ENCODE measurements at regions not wholly inside any gene's neighbourhood (a gene's known extent, or its start where the extent isn't known, plus 50 kb on each side); places are given as distances from the start of the nearest gene placed in this dataset.

- Histone ChIP-seq H3K4me1 (ENCODE audit: low read depth) (no peaks in the 10 kb centered on the region), H3K4me3 (no peak overlapping the region), H3K9me3 (no peaks in the 10 kb centered on the region), H3K36me3 (ENCODE audit: low read depth) (no peaks in the 10 kb centered on the region)
- no peak for TF ChIP-seq CTCF (IDR thresholded peaks at IDR 0.05)
- intact Hi-C loops (cut with DNase I, micrococcal nuclease): no loop called here
- no peak for DNase-seq
- ATAC-seq: no peak
Observed at GRCh38 chr17:33652731-33653398, 359.8 kb upstream of the ASIC2 start.

- DNase-seq (no peak), ATAC-seq (no peak)
- H3K9me3 ChIP-seq: no peaks in the 10 kb centered on the region
- TF ChIP-seq CTCF (IDR thresholded peaks at IDR 0.05): no peak
- no peak overlapping the region for H3K4me3 ChIP-seq
- H3K4me1 ChIP-seq (ENCODE audit: low read depth): no peaks in the 10 kb centered on the region
- no peaks in the 10 kb centered on the region for H3K36me3 ChIP-seq (ENCODE audit: low read depth)
- intact Hi-C loops (cut with DNase I, micrococcal nuclease): no loop called here
Observed at GRCh38 chr17:33653399-33653788, 360.3 kb upstream of the ASIC2 start.

- no peaks in the 10 kb centered on the region for H3K4me1 ChIP-seq (ENCODE audit: low read depth)
- intact Hi-C loops (cut with DNase I, micrococcal nuclease): no loop called here
- H3K9me3 ChIP-seq: no peaks in the 10 kb centered on the region
- TF ChIP-seq CTCF (IDR thresholded peaks at IDR 0.05): no peak
- no peak for DNase-seq
- no peaks in the 10 kb centered on the region for H3K36me3 ChIP-seq (ENCODE audit: low read depth)
- H3K4me3 ChIP-seq: no peak overlapping the region
- ATAC-seq: no peak
Observed at GRCh38 chr17:33657181-33657580, 364.1 kb upstream of the ASIC2 start.

- Histone ChIP-seq H3K4me3 (no peak overlapping the region), H3K4me1 (ENCODE audit: low read depth) (no peaks in the 10 kb centered on the region), H3K36me3 (ENCODE audit: low read depth) (no peaks in the 10 kb centered on the region), H3K9me3 (no peaks in the 10 kb centered on the region)
- DNase-seq: no peak
- intact Hi-C loops (cut with DNase I, micrococcal nuclease): no loop called here
- no peak for ATAC-seq
- no peak for TF ChIP-seq CTCF (IDR thresholded peaks at IDR 0.05)
Observed at GRCh38 chr17:33661975-33662374, 368.9 kb upstream of the ASIC2 start.

GRCh38 chr17:33664116-33664840 lies 371.2 kb upstream of the ASIC2 start:
- H3K4me3 ChIP-seq: no peak overlapping the region
- intact Hi-C loops (cut with DNase I, micrococcal nuclease): no loop called here
- no peaks in the 10 kb centered on the region for H3K36me3 ChIP-seq (ENCODE audit: low read depth)
- TF ChIP-seq CTCF (IDR thresholded peaks at IDR 0.05): no peak
- ATAC-seq: no peak
- no peak for DNase-seq
- no peaks in the 10 kb centered on the region for H3K4me1 ChIP-seq (ENCODE audit: low read depth)
- no peaks in the 10 kb centered on the region for H3K9me3 ChIP-seq
